ENCODE measurements at regions not wholly inside any gene's neighbourhood (a gene's known extent, or its start where the extent isn't known, plus 50 kb on each side); places are given as distances from the start of the nearest gene placed in this dataset.

DNA sequence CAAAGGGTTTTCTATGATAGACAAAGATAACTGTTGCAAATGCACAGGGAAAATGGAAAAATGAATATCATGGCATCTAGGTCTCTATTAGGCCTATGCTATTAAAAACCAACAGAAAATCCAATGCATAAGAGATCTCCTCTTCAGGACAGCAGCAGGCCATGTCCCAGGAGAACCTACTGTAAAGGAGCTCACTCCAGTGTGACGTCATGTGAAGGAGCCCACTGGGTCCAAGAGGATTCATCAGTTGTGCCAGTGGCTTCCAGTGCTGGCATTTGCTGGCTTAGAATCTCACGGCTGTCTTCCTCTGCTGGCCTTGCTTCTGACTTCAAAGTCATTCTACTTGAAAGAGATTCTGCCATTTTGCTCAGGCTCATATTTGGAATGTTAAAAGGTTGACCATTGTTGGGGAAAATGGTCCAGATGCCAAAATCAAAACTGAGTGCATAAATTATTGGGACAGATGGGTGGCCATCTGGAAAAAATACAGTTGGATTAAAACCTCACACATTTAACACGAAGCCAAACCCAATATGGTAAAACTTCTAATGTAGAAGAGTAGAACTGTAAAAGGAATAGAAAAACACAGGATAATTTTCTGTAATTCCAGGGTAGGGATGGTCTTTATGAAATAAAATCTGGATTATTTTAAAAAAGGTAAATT is 75.4 kb upstream of the ARID2 start:
- no peak for FAIRE-seq
- Histone ChIP-seq H3K4me2 (ENCODE audit: insufficient read depth, low read length) (no peak overlapping the region), H3K9ac (replicated peaks; ENCODE audit: extremely low read depth, insufficient read depth, low read length) (no peak overlapping the region), H2AFZ (ENCODE audit: low read depth, low read length) (no peak overlapping the region), H3K4me1 (ENCODE audit: control insufficient read depth, extremely low read depth, insufficient read depth, low read length) (no peaks in the 10 kb centered on the region), H3K4me3 (replicated peaks in 1 of 3; ENCODE audit: insufficient read depth in 1 of 3, low read depth in 1 of 3, low read length in 3 of 3) (no peak overlapping the region), H3K27me3 (ENCODE audit: control insufficient read depth in 2 of 2, insufficient read depth in 2 of 2, low read length in 2 of 2) (peaks cover 0 to 25% of the 10 kb centered on the region in 2 experiments), H3K9me1 (replicated peaks; ENCODE audit: control insufficient read depth, extremely low read depth, insufficient read depth, low read length) (no peaks in the 10 kb centered on the region), H3K36me3 (ENCODE audit: control insufficient read depth in 2 of 2, extremely low read depth in 1 of 2, insufficient read depth in 2 of 2, low read length in 2 of 2) (no peaks in the 10 kb centered on the region), H3K9me3 (replicated peaks; ENCODE audit: control insufficient read depth, insufficient read depth, low read length) (no peaks in the 10 kb centered on the region), H4K20me1 (replicated peaks; ENCODE audit: control insufficient read depth, extremely low read depth, insufficient read depth, low read length) (no peaks in the 10 kb centered on the region), H3K79me2 (ENCODE audit: control insufficient read depth, insufficient read depth, low read length) (no peaks in the 10 kb centered on the region), H3K27ac (ENCODE audit: insufficient read depth, low read depth, low read length) (no peak overlapping the region)
- no TSS peak for BruUV-seq (replicated peaks)
- intact Hi-C loops (cut with micrococcal nuclease) (no loop called here), dilution Hi-C loops (cut with MboI; ENCODE audit: extremely low pct_ligation_motif_present, low sequenced_read_pairs) (no loop called here)
- no peak for TF ChIP-seq EZH2 (IDR thresholded peaks at IDR 0.05; ENCODE audit: borderline replicate concordance, low read depth, low read length, severe bottlenecking)
- TF ChIP-seq CTCF (IDR thresholded peaks at IDR 0.05; ENCODE audit: extremely low read depth in 1 of 2, insufficient read depth in 1 of 2, low read depth in 1 of 2, low read length in 2 of 2): no peak
- no peak for TF ChIP-seq POLR2A (IDR thresholded peaks at IDR 0.05; ENCODE audit: low read depth, low read length)
- TF ChIP-seq GATA2 (IDR thresholded peaks at IDR 0.05; ENCODE audit: insufficient read depth, insufficient read length, low read depth, low read length): no peak
- no peak for TF ChIP-seq JUN (IDR thresholded peaks at IDR 0.05; ENCODE audit: borderline replicate concordance, insufficient read depth, insufficient read length, low read depth)
- TF ChIP-seq, protein P1, sequence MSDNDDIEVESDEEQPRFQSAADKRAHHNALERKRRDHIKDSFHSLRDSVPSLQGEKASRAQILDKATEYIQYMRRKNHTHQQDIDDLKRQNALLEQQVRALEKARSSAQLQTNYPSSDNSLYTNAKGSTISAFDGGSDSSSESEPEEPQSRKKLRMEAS (IDR thresholded peaks at IDR 0.05; ENCODE audit: insufficient read depth, insufficient read length): no peak
- TF ChIP-seq FOS (IDR thresholded peaks at IDR 0.05; ENCODE audit: borderline replicate concordance, insufficient read depth, low read length): no peak
- no peak for TF ChIP-seq MYC (IDR thresholded peaks at IDR 0.05; ENCODE audit: low read depth, low read length)
- DNase-seq (ENCODE audit: low read depth, low spot score): no peak
- ChIA-PET CTCF (no interaction called here), POLR2A (no interaction called here)

Measured in endothelial cell of umbilical vein (primary cell).